GM18502 (cell line): ENCODE measurements at regions not wholly inside any gene's neighbourhood (a gene's known extent, or its start where the extent isn't known, plus 50 kb on each side); places are given as distances from the start of the nearest gene placed in this dataset.

Experiments used
- ATAC-seq: cut with Tn5 transposase; IDR thresholded peaks from one replicate; pipeline ENCODE4 v1.9.1; 2021; ENCODE audit warnings: mild to moderate bottlenecking; ENCODE audit not compliant: unreplicated experiment, poor library complexity

DNA sequence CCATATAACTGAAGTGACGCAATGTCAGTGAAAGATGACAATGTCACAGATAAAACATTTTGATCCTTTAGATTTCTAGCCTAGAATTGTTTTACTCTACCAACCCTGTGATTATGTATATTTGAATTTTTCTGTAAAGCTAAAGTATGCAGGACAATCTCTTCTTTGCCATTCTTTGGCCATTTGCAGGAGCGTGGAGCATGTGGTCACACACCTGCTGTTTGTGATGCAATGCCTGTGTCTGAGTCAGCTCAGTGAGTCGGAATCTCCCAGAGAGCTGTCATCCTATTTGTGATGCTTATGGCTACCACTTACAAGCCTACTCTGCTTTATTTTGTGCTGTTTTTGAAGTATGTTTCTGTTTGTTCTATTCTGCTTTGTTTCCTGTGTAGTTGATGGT, 214.5 kb downstream of the NAF1 start:
- ATAC-seq, result no peak

DNA sequence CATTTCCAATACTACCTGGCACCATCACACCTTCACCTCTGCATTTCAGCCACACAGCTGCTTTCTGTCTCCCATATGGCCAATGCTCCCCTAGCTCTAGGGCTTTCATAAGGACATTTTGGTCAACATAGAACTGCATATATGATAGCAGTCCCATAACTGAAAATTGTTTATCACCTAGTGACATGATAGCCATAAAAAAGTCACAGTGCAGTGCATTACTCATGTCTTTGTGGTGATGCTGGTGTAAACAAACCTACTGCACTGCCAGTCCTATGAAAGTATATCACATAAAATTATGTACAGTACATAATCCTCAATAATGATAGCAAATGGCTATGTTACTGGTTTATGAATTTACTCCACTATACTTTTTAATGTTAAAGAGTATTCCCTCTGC, 221.0 kb downstream of the NAF1 start:
- ATAC-seq, result no peak

DNA sequence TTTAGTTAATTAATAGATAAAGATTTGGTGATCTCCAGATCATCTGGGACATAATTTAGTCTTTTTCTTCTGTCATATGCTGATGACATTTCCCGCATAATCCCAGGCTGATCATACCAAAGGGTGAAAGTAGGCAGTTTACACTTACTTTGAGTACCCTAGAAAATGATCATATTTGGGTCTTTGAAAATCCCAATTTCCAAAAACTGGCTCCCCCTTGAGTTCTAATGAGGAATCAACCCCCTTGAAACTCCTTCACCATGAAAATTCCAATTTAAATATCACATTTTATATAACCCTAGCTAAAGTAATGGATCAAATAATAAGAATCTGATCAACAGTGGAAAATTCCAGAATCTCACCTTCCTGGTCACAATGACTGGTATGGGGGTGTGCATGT, 223.4 kb downstream of the NAF1 start:
- no peak for ATAC-seq

DNA sequence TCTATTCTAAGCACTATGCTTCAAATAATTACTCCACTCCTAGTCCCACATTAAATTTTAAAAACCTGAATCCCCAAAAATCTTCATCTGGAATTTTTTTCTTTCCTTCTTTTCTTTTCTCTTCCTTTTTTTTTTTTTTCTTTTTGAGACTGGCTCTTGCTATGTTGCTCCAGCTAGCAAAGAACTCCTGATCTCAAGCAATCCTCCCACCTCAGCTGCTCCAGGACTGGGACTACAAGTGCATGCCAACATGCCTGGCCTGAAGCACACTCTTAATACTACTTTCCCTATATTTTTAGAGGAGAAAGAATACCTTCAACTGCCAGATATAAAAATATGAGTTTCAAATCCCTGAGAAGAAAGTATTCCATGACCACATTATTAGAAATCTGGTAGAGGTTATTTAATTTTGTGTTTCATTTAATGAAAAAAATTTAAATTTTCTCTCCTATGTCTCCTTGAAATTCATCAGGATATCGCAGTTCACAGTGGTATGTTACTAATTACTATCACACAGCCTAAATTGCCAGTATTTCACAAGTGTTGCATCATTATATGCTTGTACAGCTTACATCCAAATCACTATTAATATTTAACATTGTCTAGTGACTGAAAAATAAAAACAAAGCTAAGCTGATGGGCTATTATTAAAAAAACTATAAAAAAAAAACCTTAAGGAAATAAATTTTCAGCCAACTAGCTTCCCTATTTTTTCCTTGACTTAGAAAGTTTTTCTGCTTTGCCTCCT, 227.8 kb downstream of the NAF1 start:
- no peak for ATAC-seq

DNA sequence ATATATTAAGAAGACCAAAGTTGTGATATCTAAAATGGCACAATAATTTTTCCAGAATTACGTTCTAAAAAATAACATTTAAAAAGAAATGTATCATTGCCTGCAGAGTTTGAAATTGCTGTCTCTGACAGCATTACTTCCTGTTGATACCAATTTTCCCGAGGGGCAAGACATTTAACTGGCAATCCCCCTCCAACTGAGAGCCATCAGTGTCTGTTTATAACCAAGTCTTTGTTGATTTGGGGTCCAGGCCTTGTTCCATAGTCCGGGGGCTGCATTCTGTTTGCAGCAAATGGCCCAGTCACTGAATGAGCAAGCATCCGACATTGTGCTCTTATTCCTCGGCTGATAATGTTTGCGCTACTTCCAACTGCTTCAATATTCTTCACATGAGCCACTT, 231.5 kb downstream of the NAF1 start:
- ATAC-seq, result no peak

DNA sequence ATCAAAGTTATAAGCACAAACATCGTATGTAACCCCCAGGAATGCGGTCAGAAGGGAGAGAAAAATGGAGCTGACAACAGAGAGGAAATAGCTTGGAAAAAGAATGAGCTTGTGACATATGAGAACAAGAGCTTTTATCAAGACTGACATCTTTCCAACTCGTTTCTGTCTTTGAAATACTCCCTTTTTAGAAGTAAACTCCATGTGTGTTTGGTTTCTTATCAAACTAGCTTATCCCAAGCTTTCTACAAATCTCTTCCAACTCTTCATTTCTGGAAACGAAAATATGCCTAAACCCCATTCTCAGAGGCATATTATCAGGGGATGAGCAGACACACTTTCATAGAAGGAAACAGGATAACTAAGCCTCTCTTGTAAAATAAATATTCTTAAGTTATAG, 235.4 kb downstream of the NAF1 start:
- no peak for ATAC-seq

DNA sequence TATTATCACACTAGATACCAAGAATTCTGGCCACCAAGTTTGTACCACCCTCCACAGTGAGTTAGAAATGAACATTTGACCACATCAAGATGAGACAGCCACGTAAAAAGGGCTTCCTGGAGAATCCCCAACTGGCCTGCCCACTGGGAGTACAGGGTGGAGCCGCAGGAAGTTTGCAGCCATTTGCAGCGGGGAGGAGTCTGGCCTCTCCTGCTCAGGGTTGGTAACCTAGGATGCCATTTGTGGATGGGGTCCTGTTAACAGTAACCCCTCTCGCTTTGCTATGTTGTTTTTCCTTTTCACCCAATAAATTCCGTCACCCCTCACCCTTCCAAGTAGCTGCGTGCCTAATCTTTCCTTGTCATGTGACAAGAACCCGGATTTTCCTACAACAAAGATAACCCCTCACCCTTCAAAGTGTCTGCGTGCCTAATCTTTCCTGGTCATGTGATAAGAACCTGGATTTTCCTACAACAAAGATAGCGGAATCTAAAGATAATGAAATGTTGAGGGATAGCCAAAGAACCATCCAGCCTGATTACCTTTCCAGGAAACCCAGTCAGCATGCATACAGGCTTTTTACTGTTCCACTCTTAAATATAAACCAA, 245.4 kb downstream of the NAF1 start:
- no peak for ATAC-seq

DNA sequence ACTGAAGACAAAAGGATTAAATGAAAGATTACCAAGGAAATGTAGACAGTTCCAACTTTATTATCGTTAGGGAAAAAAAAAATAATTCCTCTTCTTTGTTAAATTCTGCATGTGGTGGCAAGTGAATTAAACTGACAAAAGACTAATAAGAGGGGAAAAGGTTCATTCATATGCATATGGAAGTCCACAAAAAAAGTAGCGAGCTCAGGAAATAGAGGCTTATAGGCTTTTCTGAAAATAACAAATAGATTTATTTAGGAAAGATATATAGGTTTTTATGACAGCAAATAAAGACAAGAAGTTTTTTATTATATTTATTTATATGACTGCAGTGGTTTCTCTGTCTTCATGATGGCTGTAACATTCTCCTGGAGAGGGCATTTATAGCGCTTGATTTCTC, 246.0 kb downstream of the NAF1 start:
- ATAC-seq, result no peak

DNA sequence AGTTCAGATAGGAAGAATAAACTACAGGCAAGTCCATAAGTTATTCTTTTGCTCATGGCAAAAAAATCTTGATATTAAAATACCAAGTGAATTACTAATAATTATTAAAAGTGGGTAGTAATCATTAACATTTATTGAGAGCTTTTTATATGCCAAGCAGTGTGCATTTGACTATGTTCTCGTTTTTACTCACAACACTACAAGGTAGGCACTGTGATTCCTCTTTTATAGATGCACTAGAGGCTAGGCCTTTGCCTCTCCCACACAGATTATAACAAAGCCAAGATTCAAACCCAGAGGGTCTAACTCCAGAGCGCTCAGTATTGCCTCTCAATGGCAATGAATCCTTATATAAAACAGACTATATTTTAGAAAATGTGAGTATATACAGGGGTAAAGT, 254.2 kb downstream of the NAF1 start:
- no peak for ATAC-seq

DNA sequence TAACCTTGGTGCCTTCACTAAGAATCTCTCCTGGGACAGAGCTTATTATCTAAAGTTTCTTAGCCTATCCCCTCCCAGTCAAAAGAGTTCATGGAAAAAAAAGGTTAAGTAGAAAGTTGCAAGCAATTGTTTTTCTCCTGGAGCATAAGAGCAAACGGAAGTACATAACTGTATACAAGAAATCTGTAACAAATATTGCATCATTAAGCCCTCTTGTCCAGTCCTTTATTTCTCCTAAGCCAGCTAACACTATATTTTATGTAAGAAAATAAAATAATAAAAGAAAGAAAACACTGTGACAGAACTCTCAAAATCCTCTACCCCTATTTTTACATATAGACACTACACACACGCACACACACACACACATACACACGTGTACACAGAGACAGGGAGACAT, 255.3 kb downstream of the NAF1 start:
- ATAC-seq, result no peak

DNA sequence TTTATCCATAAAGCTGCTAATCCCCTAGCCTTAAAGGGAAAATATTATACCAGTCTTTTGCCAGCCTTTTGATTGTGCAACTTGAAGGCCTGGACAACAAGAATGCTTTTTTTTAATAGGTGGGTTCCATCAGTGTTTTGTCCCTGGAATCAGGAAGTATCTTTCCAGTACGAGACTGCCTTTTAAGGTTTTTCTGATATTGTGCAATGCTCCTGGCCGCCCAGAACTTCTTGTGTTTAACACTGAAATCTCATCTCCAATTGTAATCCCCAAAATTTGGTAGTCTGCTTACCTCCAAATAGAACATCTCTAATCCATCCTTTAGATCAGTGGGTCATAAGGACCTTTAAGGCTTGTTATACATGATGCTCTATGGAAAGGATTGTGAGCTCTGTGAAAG, 256.7 kb downstream of the NAF1 start:
- no peak for ATAC-seq

DNA sequence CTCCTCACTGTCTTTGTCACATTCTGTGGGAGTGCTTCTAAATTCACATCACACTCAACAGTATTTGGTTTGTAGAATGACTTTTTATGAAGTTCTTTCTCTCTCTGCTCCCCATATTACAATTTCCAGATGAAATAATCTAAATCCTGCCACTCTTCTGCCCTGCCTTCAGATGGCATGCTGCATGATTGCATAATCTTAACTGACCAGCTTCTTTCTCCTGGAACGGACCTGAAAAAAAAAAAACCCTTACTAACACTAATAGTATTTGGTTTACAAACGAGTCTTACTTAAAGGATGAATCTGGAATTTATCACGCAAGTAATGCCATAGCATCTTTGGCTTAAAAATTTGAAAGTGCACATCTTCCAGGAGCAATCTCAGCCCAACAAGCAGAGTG, 272.3 kb downstream of the NAF1 start:
- no peak for ATAC-seq

DNA sequence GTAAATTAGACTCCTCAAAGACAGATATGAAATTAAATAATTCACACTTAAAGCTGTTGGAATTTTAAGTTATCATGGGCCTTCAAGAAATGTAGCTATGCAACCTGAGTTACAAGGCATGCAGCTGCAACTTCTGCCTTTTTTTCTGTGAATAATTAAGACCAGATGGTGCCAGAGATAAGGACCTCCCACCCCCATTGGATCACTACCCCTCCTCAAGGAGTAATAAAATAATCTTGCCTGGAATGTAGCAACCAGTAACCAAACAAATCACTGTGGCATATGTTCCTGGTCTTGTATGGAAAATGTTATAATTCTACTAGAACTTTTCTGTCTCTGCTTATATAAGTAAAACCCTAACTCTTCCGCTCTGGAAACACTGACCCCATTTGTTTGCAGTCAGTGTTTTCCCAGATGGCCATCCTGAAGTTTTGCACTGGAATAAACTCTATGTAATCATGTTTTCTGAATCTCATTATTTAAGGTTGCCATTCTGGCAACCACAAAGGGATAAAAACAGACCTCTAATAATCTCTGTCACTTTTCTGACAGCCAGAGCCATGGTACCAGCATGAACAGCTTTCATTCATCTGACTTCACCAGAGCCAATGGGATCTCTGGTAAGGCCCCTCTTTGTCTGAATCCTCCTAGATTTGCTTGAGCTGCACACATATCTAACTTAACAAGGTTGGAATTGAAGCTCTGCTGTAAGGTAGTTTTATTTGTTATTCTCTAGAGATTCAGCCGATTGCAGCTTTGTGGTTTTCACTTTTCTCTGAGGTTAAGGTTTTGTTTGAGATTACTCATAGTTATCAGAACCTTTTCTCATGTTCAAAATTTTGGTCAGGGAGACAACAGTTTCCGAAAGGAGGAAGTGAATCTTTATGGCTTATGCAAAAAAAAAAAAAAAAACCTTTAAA, 274.6 kb downstream of the NAF1 start:
- ATAC-seq, result peak; percentile 99

DNA sequence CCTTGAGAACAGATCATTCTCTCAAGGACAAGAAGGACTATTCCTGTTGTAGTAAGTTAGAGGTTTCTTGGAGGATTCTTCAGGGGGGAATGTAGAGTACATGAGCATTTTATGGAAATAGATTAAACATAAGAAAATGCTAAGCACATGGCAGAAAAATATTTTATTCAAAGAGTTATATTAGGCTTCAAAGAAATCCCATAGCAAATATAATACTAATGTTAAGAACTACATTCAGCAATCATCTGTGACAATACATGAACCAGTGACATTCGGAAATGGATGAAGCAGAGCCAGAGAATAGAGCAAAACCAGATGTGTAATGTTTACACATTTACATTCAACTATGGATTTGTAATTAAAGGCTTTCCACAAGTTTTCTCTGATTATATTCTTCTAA, 288.6 kb downstream of the NAF1 start:
- no peak for ATAC-seq

DNA sequence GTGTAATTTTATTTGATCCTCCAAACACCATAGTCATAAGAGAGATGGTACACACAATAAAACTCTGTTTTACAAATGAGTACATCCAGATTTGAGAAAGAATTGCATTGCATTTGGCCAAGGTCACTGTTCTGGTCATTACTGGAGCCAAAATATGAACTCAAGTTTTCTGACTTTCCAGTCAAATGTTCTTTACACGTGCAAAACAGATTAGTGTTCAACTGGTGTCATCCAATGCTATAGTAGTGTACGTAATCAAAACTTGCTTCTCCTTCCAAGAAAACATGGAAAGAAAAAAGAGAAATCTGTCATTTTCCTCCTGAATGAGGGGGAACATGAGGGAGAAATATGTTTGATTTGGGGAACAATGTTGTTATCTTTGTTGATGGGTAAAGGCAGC, 291.9 kb downstream of the NAF1 start:
- no peak for ATAC-seq

DNA sequence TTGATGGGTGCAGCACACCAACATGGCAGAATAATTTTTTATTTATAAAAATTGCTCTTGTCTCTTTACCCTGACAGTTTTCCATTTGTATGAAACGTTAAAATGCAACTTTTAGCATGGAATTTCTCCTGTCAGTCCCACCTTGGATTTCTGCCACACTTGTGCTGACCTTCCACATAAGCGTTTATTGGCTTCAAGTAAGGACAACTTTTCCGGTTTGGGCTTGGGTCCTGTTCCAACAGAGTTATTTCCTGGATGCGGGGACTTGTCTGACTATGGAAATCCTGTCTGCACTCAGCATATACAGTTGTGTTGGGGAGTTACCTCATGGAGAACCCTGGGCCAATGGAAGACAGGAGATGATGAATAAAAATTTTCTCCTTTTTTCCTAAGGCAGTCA, 294.7 kb downstream of the NAF1 start:
- no peak for ATAC-seq

DNA sequence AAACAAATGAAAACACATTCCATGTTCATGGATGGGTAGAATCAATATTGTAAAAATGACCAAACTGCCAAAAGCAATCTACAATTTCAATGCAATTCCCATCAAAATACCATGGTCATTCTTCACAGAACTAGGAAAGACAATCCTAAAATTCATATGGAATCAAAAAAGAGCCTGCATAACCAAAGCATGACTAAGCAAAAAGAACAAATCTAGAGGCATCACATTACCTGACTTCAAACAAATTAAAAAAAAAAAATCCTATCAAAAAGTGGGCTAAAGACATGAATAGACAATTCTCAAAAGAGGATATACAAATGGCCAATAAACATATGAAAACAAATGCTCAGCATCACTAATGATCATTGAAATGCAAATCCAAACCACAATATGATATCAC, 297.5 kb downstream of the NAF1 start:
- no peak for ATAC-seq

DNA sequence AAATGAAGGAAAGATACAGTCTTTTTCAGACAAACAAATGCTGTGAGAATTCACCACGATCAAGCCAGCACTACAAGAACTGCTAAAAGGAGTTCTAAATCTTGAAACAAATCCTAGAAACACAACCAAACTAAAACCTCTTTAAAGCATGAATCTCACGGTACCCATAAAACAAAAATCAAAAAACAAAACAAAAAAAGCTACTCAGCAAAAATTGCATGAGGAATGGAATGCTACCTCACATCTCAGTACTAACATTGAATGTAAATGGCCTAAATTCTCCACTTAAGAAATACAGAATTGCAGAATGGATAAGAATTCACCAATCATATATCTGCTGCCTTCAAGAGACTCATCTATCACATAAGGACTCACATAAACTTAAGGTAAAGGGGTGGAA, 300.1 kb downstream of the NAF1 start:
- ATAC-seq, result no peak

DNA sequence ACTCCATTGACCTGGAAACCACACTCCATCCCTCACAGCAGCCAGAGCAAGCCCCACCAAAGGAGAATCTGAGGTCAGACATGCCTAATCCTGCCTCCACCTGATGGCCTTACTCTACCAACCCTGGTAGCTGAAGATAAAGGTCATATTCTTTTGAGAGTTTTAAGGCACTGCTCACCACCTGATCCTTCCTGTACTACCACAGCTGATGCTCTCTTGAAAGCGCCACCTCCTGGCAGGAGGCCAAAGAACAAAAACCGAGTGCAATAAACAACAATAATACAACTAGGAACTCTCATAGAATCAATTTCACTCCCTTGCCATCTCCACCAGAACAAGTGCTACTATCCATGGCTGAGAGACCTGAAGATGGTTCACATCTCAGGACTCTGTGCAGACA, 301.6 kb downstream of the NAF1 start:
- peak; percentile 67 for ATAC-seq

DNA sequence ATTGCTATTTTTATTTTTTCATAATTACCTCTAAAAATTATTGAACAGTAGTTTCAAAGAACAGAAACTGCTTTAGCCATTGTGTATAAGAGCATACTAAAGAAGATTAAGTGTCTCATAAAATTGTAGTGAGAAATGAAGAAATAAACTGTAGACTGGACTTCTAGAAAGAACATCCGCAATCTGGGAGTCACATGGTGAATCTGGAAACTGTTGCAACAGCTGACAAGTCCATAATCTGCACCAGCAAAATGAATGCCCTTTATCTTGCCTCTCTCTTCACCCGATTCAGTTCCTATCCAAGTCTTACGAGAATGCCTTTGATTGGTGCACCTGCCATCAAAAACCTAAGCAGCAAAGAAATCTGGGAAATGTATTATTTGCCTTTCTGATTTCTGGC, 312.9 kb downstream of the NAF1 start:
- no peak for ATAC-seq

DNA sequence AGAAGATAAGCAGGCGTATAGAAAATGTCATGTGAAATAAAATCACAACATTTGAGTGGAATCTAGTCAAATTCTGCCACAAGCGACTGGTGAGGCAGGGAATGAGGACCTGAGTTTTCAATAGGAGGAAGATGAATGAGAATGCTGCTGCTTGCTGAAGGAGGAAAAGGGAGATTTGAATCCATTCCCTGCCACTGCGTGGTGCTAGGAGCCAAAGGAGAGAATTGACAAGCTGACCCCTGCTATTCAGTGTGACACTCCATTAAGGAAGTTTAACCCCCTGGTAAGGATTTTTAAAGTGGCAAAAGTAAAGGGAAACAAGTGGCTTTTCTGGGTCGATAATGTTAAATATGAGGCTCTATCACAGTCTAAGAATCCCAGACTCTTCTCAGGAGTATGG, 314.0 kb downstream of the NAF1 start:
- no peak for ATAC-seq
